NB4 (cell line): ENCODE measurements at regions not wholly inside any gene's neighbourhood (a gene's known extent, or its start where the extent isn't known, plus 50 kb on each side); places are given as distances from the start of the nearest gene placed in this dataset.

Experiments
- CTCF ChIP-seq: IDR thresholded peaks from one replicate; pipeline ENCODE4 v1.5.1; 2012; ENCODE audit warnings: low read depth, low read length
- POLR2A ChIP-seq: IDR thresholded peaks from 2 replicates; pipeline ENCODE4 v1.6.1; 2011; ENCODE audit warnings: mild to moderate bottlenecking; ENCODE audit not compliant: insufficient read length; ENCODE audit errors: extremely low read depth

GRCh38 chr17:22337467-22337866 is 645.1 kb downstream of the KCNJ18 start:
- TF ChIP-seq CTCF, result no peak
- TF ChIP-seq POLR2A, result no peak
